PC-9 (cell line): ENCODE measurements at regions not wholly inside any gene's neighbourhood (a gene's known extent, or its start where the extent isn't known, plus 50 kb on each side); places are given as distances from the start of the nearest gene placed in this dataset.

Source experiments
- CTCF ChIP-seq: fragments of 200-600 bp; sonication (generic); conservative IDR thresholded peaks from 2 replicates; pipeline ENCODE4 v1.6.1; 2017; ENCODE audit warnings: mixed run types, antibody characterized with exemption, mild to moderate bottlenecking, moderate library complexity
- EZH2 ChIP-seq: fragments of 200-600 bp; sonication (generic); IDR thresholded peaks from 2 replicates; pipeline ENCODE4 v1.8.0; 2017; ENCODE audit warnings: antibody characterized with exemption, low read depth

DNA sequence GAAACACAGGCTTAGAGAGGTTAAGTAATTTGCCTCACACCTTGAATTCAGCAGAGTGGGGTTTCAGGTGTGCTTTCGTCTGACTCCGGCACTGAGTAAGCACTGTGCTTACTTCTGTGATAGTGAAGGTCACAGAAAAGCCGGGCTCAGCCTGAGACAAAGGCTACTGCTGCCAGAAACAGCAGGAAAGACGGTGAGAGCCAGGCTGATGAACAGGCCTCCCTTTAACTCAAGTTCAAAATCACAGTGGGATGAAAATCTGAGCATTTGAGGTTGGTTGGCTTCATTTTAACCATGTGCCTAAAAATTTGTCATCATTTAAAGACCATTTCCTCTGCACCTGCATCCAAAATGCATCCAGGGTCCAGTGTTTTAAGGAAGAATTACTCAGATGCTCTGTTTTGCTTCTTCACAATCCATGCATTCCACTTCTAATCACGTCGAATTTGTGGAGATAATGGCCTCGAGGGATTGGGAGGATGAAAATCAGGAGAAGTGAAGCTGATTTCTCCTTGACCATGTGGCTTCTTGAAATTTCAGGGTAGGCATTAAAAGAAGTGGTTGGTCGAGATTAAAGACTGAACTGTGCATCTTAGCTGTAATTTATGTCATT lies 121.2 kb upstream of the LNX1 start:
- TF ChIP-seq CTCF = no peak
- TF ChIP-seq EZH2 = no peak
